ENCODE measurements at regions not wholly inside any gene's neighbourhood (a gene's known extent, or its start where the extent isn't known, plus 50 kb on each side); places are given as distances from the start of the nearest gene placed in this dataset.

DNA sequence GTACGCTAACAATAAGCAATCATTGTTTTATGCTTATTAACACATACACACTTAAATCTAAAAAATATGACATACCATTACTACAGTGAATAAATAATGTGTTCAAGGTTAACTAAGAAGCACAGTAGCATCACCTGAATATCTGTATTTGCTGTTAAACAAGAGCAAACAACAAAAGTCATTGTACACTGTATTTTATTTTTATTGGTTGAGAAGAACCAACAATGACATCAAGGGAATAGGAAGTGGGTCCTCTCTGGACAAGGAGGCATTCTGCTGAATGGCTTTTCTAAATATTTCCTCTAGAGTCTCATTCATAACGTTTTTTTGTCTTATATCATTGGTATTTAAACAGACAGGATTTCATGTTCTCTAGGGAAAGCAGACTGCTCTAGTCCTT, 460.4 kb downstream of the CDH9 start:
- H3K79me1 ChIP-seq (ENCODE audit: insufficient read depth, low read depth, low read length, poor library complexity, severe bottlenecking): no peaks in the 10 kb centered on the region
- H3K14ac ChIP-seq (ENCODE audit: insufficient read depth, low read length): no peak overlapping the region
- no peaks in the 10 kb centered on the region for H3K9me3 ChIP-seq (ENCODE audit: control insufficient read depth, low read depth, low read length)
- no peak overlapping the region for H2AFZ ChIP-seq (ENCODE audit: low read length)
- H3K18ac ChIP-seq (ENCODE audit: insufficient read length, low read depth, low read length): no peak overlapping the region
- no CpG with 5 or more reads among the region's 2 CpGs for WGBS (ENCODE audit: extremely low coverage, insufficient read length, low lambda C conversion rate)
- no peaks in the 10 kb centered on the region for H3K79me2 ChIP-seq (ENCODE audit: insufficient read depth, low read length)
- no peak overlapping the region for H3T11ph ChIP-seq (ENCODE audit: low read length)
- H3K23ac ChIP-seq (ENCODE audit: insufficient read length, low read depth, low read length): no peak overlapping the region
- no peak overlapping the region for H3K27ac ChIP-seq (ENCODE audit: insufficient read length, low read depth, low read length)
- no peak overlapping the region for H2BK20ac ChIP-seq (ENCODE audit: low read depth, low read length, poor library complexity, severe bottlenecking)
- H3K4me2 ChIP-seq (ENCODE audit: insufficient read depth, insufficient read length, low read length): no peak overlapping the region
- no peaks in the 10 kb centered on the region for H4K20me1 ChIP-seq (ENCODE audit: control insufficient read depth, insufficient read depth, insufficient read length)
- H3K9ac ChIP-seq (ENCODE audit: extremely low read depth, insufficient read length, low read length): no peak overlapping the region
- H2BK12ac ChIP-seq (ENCODE audit: insufficient read length, low read depth, low read length): no peak overlapping the region
- no peak overlapping the region for H3K56ac ChIP-seq (ENCODE audit: insufficient read length, low read depth, low read length)
- H3K4ac ChIP-seq (ENCODE audit: low read depth, low read length): no peak overlapping the region
- H2AK5ac ChIP-seq (ENCODE audit: insufficient read length, low read length): no peak overlapping the region
- H4K91ac ChIP-seq (ENCODE audit: insufficient read length, low read depth, low read length): no peak overlapping the region
- Mint-ChIP-seq H3K4me3 (no peak overlapping the region), H3K27ac (no peak overlapping the region), H3K36me3 (ENCODE audit: insufficient read depth in 1 of 3, low read depth in 3 of 3) (no peaks in the 10 kb centered on the region), H3K27me3 (ENCODE audit: low read depth) (no peaks in the 10 kb centered on the region), H3K4me1 (no peaks in the 10 kb centered on the region), H3K9me3 (no peaks in the 10 kb centered on the region)
- no peaks in the 10 kb centered on the region for H3K27me3 ChIP-seq (ENCODE audit: insufficient read depth, low read length)
- H2BK120ac ChIP-seq (ENCODE audit: low read depth, low read length, poor library complexity, severe bottlenecking): no peak overlapping the region
- H3K4me1 ChIP-seq (ENCODE audit: insufficient read depth, low read length): no peaks in the 10 kb centered on the region
- no peak overlapping the region for H4K5ac ChIP-seq (ENCODE audit: insufficient read length, low read depth, low read length)
- no peak overlapping the region for H2BK15ac ChIP-seq (ENCODE audit: low read depth, low read length)
- no peak overlapping the region for H4K8ac ChIP-seq (replicated peaks; ENCODE audit: insufficient read length, low read depth, low read length)
- TF ChIP-seq, protein P1, sequence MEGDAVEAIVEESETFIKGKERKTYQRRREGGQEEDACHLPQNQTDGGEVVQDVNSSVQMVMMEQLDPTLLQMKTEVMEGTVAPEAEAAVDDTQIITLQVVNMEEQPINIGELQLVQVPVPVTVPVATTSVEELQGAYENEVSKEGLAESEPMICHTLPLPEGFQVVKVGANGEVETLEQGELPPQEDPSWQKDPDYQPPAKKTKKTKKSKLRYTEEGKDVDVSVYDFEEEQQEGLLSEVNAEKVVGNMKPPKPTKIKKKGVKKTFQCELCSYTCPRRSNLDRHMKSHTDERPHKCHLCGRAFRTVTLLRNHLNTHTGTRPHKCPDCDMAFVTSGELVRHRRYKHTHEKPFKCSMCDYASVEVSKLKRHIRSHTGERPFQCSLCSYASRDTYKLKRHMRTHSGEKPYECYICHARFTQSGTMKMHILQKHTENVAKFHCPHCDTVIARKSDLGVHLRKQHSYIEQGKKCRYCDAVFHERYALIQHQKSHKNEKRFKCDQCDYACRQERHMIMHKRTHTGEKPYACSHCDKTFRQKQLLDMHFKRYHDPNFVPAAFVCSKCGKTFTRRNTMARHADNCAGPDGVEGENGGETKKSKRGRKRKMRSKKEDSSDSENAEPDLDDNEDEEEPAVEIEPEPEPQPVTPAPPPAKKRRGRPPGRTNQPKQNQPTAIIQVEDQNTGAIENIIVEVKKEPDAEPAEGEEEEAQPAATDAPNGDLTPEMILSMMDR (conservative IDR thresholded peaks at IDR 0.05): no peak
- H3K23me2 ChIP-seq (ENCODE audit: insufficient read length, low read depth, low read length, poor library complexity, severe bottlenecking): no peaks in the 10 kb centered on the region
- no peak overlapping the region for H2BK5ac ChIP-seq (ENCODE audit: insufficient read length, low read length)
- DNase-seq: no peak
